Karpas-422 (cell line): ENCODE measurements at regions not wholly inside any gene's neighbourhood (a gene's known extent, or its start where the extent isn't known, plus 50 kb on each side); places are given as distances from the start of the nearest gene placed in this dataset.
A peak's percentile ranks its signal among the peaks of the same experiment; 100 is the strongest.

ENCODE experiments used
- DNase-seq: peaks from one replicate; pipeline ENCODE4 v3.0.0-alpha.2; 2015
- H2AFZ ChIP-seq: fragments of 200-600 bp; sonication (generic); 2 replicates; pipeline ENCODE4 v1.6.1; 2014; ENCODE audit warnings: antibody characterized with exemption, low read length, mixed read lengths
- H3K27ac ChIP-seq: fragments of 200-600 bp; sonication (generic); 2 replicates; pipeline ENCODE4 v1.5.1; 2014; ENCODE audit warnings: mild to moderate bottlenecking, low read length, moderate library complexity
- H3K27me3 ChIP-seq: fragments of 200-600 bp; sonication (generic); 2 replicates; pipeline ENCODE4 v1.6.1; 2014; ENCODE audit warnings: low read length, mixed read lengths
- H3K36me3 ChIP-seq: fragments of 200-600 bp; sonication (generic); 2 replicates; pipeline ENCODE4 v1.6.1; 2014; ENCODE audit warnings: low read length, mixed read lengths; ENCODE audit not compliant: insufficient read depth
- H3K4me1 ChIP-seq: fragments of 200-600 bp; sonication (generic); 2 replicates; pipeline ENCODE4 v1.6.1; 2014; ENCODE audit warnings: mild to moderate bottlenecking, low read length, mixed read lengths
- H3K4me2 ChIP-seq: fragments of 200-600 bp; sonication (generic); 2 replicates; pipeline ENCODE4 v1.6.1; 2014; ENCODE audit warnings: low read length, low read depth, mild to moderate bottlenecking; ENCODE audit not compliant: poor library complexity, severe bottlenecking
- H3K4me3 ChIP-seq: fragments of 200-600 bp; sonication (generic); 2 replicates; pipeline ENCODE4 v1.5.1; 2014; ENCODE audit warnings: mild to moderate bottlenecking, antibody characterized with exemption, low read length, mixed read lengths
- H3K79me2 ChIP-seq: fragments of 200-600 bp; sonication (generic); 2 replicates; pipeline ENCODE4 v1.6.1; 2014; ENCODE audit warnings: mild to moderate bottlenecking, low read length, mixed read lengths
- H3K9ac ChIP-seq: fragments of 200-600 bp; sonication (generic); 2 replicates; pipeline ENCODE4 v1.6.0; 2014; ENCODE audit warnings: low read length
- H3K9me2 ChIP-seq: fragments of 200-600 bp; sonication (generic), shearing (Covaris generic); replicated peaks from 2 replicates; pipeline ENCODE4 v1.6.0; 2014; ENCODE audit warnings: mild to moderate bottlenecking, low read length, moderate library complexity; ENCODE audit not compliant: insufficient read depth
- H3K9me3 ChIP-seq: fragments of 300-700, 200-600 bp; sonication (generic); 2 replicates; pipeline ENCODE4 v1.6.1; 2014; ENCODE audit warnings: low read length, mixed read lengths
- H4K20me1 ChIP-seq: fragments of 200-600 bp; sonication (generic); 2 replicates; pipeline ENCODE4 v1.6.1; 2014; ENCODE audit warnings: mild to moderate bottlenecking, antibody characterized with exemption, low read length, low read depth; ENCODE audit not compliant: insufficient read depth

GRCh38 chr14:87233806-87234384 lies 759.1 kb downstream of the GALC start:
- Histone ChIP-seq H3K27me3 (no peaks in the 10 kb centered on the region), H3K4me3 (peak overlapping the region; percentile 49), H3K79me2 (no peaks in the 10 kb centered on the region), H3K9ac (peak overlapping the region; percentile 50), H3K4me2 (peak overlapping the region; percentile 62), H3K27ac (peak overlapping the region; percentile 75), H3K9me2 (no peaks in the 10 kb centered on the region), H3K36me3 (peaks cover 18% of the 10 kb centered on the region), H2AFZ (no peak overlapping the region), H3K9me3 (peaks cover 14% of the 10 kb centered on the region), H4K20me1 (no peaks in the 10 kb centered on the region), H3K4me1 (peaks cover 33% of the 10 kb centered on the region)
- peak; percentile 81 for DNase-seq

GRCh38 chr14:87233266-87233665 lies 759.7 kb downstream of the GALC start:
- H3K4me3 ChIP-seq: peak overlapping the region; percentile 49; the same call in 1 of the 2 replicates
- peak; percentile 61 for DNase-seq
- no peaks in the 10 kb centered on the region for H4K20me1 ChIP-seq
- H3K4me2 ChIP-seq: peak overlapping the region; percentile 62
- H2AFZ ChIP-seq: no peak overlapping the region
- H3K27ac ChIP-seq: peak overlapping the region; percentile 75
- H3K36me3 ChIP-seq: peaks cover 20% of the 10 kb centered on the region
- peak overlapping the region; percentile 50 for H3K9ac ChIP-seq
- no peaks in the 10 kb centered on the region for H3K9me2 ChIP-seq
- H3K4me1 ChIP-seq: peaks cover 39% of the 10 kb centered on the region
- peaks cover 14% of the 10 kb centered on the region for H3K9me3 ChIP-seq
- no peaks in the 10 kb centered on the region for H3K27me3 ChIP-seq
- H3K79me2 ChIP-seq: no peaks in the 10 kb centered on the region

GRCh38 chr14:87231336-87232026 lies 761.5 kb downstream of the GALC start:
- H3K9me3 ChIP-seq: peaks cover 14% of the 10 kb centered on the region
- H3K9ac ChIP-seq: no peak overlapping the region
- H3K27me3 ChIP-seq: no peaks in the 10 kb centered on the region
- peaks cover 41% of the 10 kb centered on the region for H3K4me1 ChIP-seq
- DNase-seq: no peak
- H3K79me2 ChIP-seq: no peaks in the 10 kb centered on the region
- peaks cover 20% of the 10 kb centered on the region for H3K36me3 ChIP-seq
- no peak overlapping the region for H3K27ac ChIP-seq
- no peaks in the 10 kb centered on the region for H4K20me1 ChIP-seq
- no peak overlapping the region for H2AFZ ChIP-seq
- no peak overlapping the region for H3K4me3 ChIP-seq
- H3K4me2 ChIP-seq: no peak overlapping the region
- no peaks in the 10 kb centered on the region for H3K9me2 ChIP-seq

GRCh38 chr14:87230726-87231125 lies 762.3 kb downstream of the GALC start:
- Histone ChIP-seq H3K4me1 (peaks cover 41% of the 10 kb centered on the region), H3K79me2 (no peaks in the 10 kb centered on the region), H3K9ac (no peak overlapping the region), H3K36me3 (peaks cover 20% of the 10 kb centered on the region), H3K9me2 (no peaks in the 10 kb centered on the region), H3K4me2 (no peak overlapping the region), H3K9me3 (peaks cover 14% of the 10 kb centered on the region), H4K20me1 (no peaks in the 10 kb centered on the region), H3K4me3 (no peak overlapping the region), H2AFZ (no peak overlapping the region), H3K27me3 (no peaks in the 10 kb centered on the region), H3K27ac (no peak overlapping the region)
- DNase-seq: no peak

GRCh38 chr14:87229131-87229530 lies 763.9 kb downstream of the GALC start:
- H3K79me2 ChIP-seq: no peaks in the 10 kb centered on the region
- no peaks in the 10 kb centered on the region for H4K20me1 ChIP-seq
- H3K4me3 ChIP-seq: no peak overlapping the region
- DNase-seq: no peak
- H3K27ac ChIP-seq: no peak overlapping the region
- no peaks in the 10 kb centered on the region for H3K27me3 ChIP-seq
- H3K4me2 ChIP-seq: no peak overlapping the region
- H3K4me1 ChIP-seq: peaks cover 37% of the 10 kb centered on the region
- H2AFZ ChIP-seq: no peak overlapping the region
- peaks cover 14% of the 10 kb centered on the region for H3K9me3 ChIP-seq
- H3K9me2 ChIP-seq: no peaks in the 10 kb centered on the region
- peaks cover 20% of the 10 kb centered on the region for H3K36me3 ChIP-seq
- no peak overlapping the region for H3K9ac ChIP-seq

GRCh38 chr14:87217023-87217422 lies 776.0 kb downstream of the GALC start:
- no peak overlapping the region for H3K27ac ChIP-seq
- peaks cover 7% of the 10 kb centered on the region; the same call in 1 of the 2 replicates for H3K36me3 ChIP-seq
- no peaks in the 10 kb centered on the region for H4K20me1 ChIP-seq
- no peak overlapping the region for H2AFZ ChIP-seq
- H3K4me3 ChIP-seq: no peak overlapping the region
- no peak for DNase-seq
- peaks cover 11% of the 10 kb centered on the region; the same call in 1 of the 2 replicates for H3K4me1 ChIP-seq
- peaks cover 25% of the 10 kb centered on the region for H3K9me3 ChIP-seq
- H3K9ac ChIP-seq: no peak overlapping the region
- H3K9me2 ChIP-seq: no peaks in the 10 kb centered on the region
- H3K79me2 ChIP-seq: no peaks in the 10 kb centered on the region
- no peaks in the 10 kb centered on the region for H3K27me3 ChIP-seq
- H3K4me2 ChIP-seq: no peak overlapping the region

GRCh38 chr14:87214558-87214957 lies 778.4 kb downstream of the GALC start:
- Histone ChIP-seq H3K9me3 (peaks cover 28% of the 10 kb centered on the region), H3K4me1 (peaks cover 11% of the 10 kb centered on the region; the same call in 1 of the 2 replicates), H3K4me2 (no peak overlapping the region), H4K20me1 (no peaks in the 10 kb centered on the region), H3K9ac (no peak overlapping the region), H3K27ac (no peak overlapping the region), H3K27me3 (no peaks in the 10 kb centered on the region), H3K36me3 (peaks cover 11% of the 10 kb centered on the region; the same call in 1 of the 2 replicates), H3K4me3 (no peak overlapping the region), H2AFZ (no peak overlapping the region), H3K9me2 (no peaks in the 10 kb centered on the region), H3K79me2 (no peaks in the 10 kb centered on the region)
- no peak for DNase-seq

- Histone ChIP-seq H2AFZ (peak overlapping the region; percentile 77), H3K36me3 (peaks cover 14% of the 10 kb centered on the region; the same call in 1 of the 2 replicates), H3K79me2 (no peaks in the 10 kb centered on the region), H3K9me3 (peaks cover 13% of the 10 kb centered on the region), H3K4me1 (peaks cover 36% of the 10 kb centered on the region), H3K9me2 (no peaks in the 10 kb centered on the region), H4K20me1 (no peaks in the 10 kb centered on the region), H3K4me2 (peak overlapping the region; percentile 9), H3K27me3 (no peaks in the 10 kb centered on the region), H3K4me3 (no peak overlapping the region), H3K27ac (peak overlapping the region; percentile 48), H3K9ac (no peak overlapping the region)
- peak; percentile 62 for DNase-seq
Measured at GRCh38 chr14:87207756-87208155, 785.2 kb downstream of the GALC start.
